CD14-positive monocyte (primary cell): ENCODE measurements at regions not wholly inside any gene's neighbourhood (a gene's known extent, or its start where the extent isn't known, plus 50 kb on each side); places are given as distances from the start of the nearest gene placed in this dataset.

ENCODE experiments used
- DNase-seq, 3 donors: peaks; one replicate each; pipeline ENCODE4 v3.0.0-alpha.2; 2011 to 2022
- H2AFZ ChIP-seq: 2 replicates; pipeline ENCODE4 v1.6.0; 2012; ENCODE audit warnings: mild to moderate bottlenecking, low read depth, low read length, inconsistent platforms; ENCODE audit not compliant: insufficient read depth, poor library complexity, severe bottlenecking
- H3K27ac ChIP-seq, 2 donors: 1 replicate in 1 of 2; 2 replicates in 1 of 2; pipeline ENCODE4 v1.5.1; 2012 to 2013; ENCODE audit warnings: low read length in 2 of 2, control low read depth in 1 of 2, inconsistent platforms in 1 of 2, low read depth in 1 of 2, mild to moderate bottlenecking in 1 of 2
- H3K27me3 ChIP-seq, 2 donors: one replicate each; pipeline versions ENCODE4 v1.6.0 to v1.6.1; 2011 to 2013; ENCODE audit warnings: low read length in 2 of 2; ENCODE audit not compliant: control insufficient read depth in 2 of 2, insufficient read depth in 2 of 2
- H3K36me3 ChIP-seq, 2 donors: replicated peaks in 1 of 2; 1 replicate in 1 of 2; 2 replicates in 1 of 2; pipeline versions ENCODE4 v1.5.1 to v1.6.1; 2012 to 2013; ENCODE audit warnings: low read length in 2 of 2, control low read depth in 1 of 2, inconsistent platforms in 1 of 2, mild to moderate bottlenecking in 1 of 2; ENCODE audit not compliant: insufficient read depth in 2 of 2, control insufficient read depth in 1 of 2
- H3K4me1 ChIP-seq, 2 donors: 1 replicate in 1 of 2; 2 replicates in 1 of 2; pipeline versions ENCODE4 v1.5.1 to v1.6.1; 2012 to 2013; ENCODE audit warnings: low read length in 2 of 2, control low read depth in 1 of 2, inconsistent platforms in 1 of 2, mild to moderate bottlenecking in 1 of 2, moderate library complexity in 1 of 2; ENCODE audit not compliant: insufficient read depth in 2 of 2, control insufficient read depth in 1 of 2
- H3K4me2 ChIP-seq: replicated peaks from 2 replicates; pipeline ENCODE3; 2012; ENCODE audit warnings: low read length, moderate library complexity, mild to moderate bottlenecking; ENCODE audit not compliant: poor library complexity, severe bottlenecking; ENCODE audit errors: extremely low read depth
- H3K4me3 ChIP-seq, 3 experiments: fragments of 200-600 bp in 1 of 3; sonication (generic) in 1 of 3; replicated peaks in 1 of 3; 1 replicate in 2 of 3; 2 replicates in 1 of 3; pipeline ENCODE4 v1.5.1; 2011 to 2013; ENCODE audit warnings: low read length in 3 of 3, mild to moderate bottlenecking in 3 of 3, control low read depth in 2 of 3, low read depth in 2 of 3, inconsistent platforms in 1 of 3, moderate library complexity in 1 of 3
- H3K79me2 ChIP-seq: 2 replicates; pipeline ENCODE4 v1.6.0; 2012; ENCODE audit warnings: mild to moderate bottlenecking, control low read depth, inconsistent platforms, low read length, moderate library complexity; ENCODE audit not compliant: insufficient read depth
- H3K9ac ChIP-seq: 2 replicates; pipeline ENCODE4 v1.6.0; 2017; ENCODE audit warnings: low read length, mild to moderate bottlenecking; ENCODE audit not compliant: insufficient read depth, poor library complexity, severe bottlenecking
- H3K9me3 ChIP-seq, 2 donors: replicated peaks in 1 of 2; 1 replicate in 1 of 2; 2 replicates in 1 of 2; pipeline versions ENCODE4 v1.5.1 to v1.6.1; 2012 to 2013; ENCODE audit warnings: low read length in 2 of 2, control low read depth in 1 of 2; ENCODE audit not compliant: control insufficient read depth in 1 of 2, insufficient read depth in 1 of 2
- H4K20me1 ChIP-seq: 2 replicates; pipeline ENCODE4 v1.6.0; 2012; ENCODE audit warnings: mild to moderate bottlenecking, low read length, control low read depth, moderate library complexity; ENCODE audit not compliant: insufficient read depth
- H3K27ac Mint-ChIP-seq, 7 donors: one replicate each; pipeline ENCODE4 v1.8.0; 2020; ENCODE audit warnings: mild to moderate bottlenecking in 7 of 7, mixed read lengths in 7 of 7, moderate library complexity in 6 of 7, inconsistent platforms in 2 of 7
- H3K27me3 Mint-ChIP-seq, 3 donors: one replicate each; pipeline ENCODE4 v1.8.0; 2021 to 2022; ENCODE audit warnings: low read depth in 3 of 3, mild to moderate bottlenecking in 3 of 3, mixed read lengths in 3 of 3, moderate library complexity in 3 of 3, inconsistent platforms in 1 of 3
- H3K36me3 Mint-ChIP-seq, 2 donors: one replicate each; pipeline ENCODE4 v1.8.0; 2020; ENCODE audit warnings: mixed read lengths in 2 of 2, inconsistent platforms in 1 of 2, mild to moderate bottlenecking in 1 of 2
- H3K4me1 Mint-ChIP-seq: one replicate; pipeline ENCODE4 v1.8.0; 2020; ENCODE audit warnings: mild to moderate bottlenecking, mixed read lengths
- H3K4me3 Mint-ChIP-seq, 2 donors: one replicate each; pipeline ENCODE4 v1.8.0; 2020; ENCODE audit warnings: mild to moderate bottlenecking in 2 of 2, mixed read lengths in 2 of 2, moderate library complexity in 1 of 2
- H3K9me3 Mint-ChIP-seq, 7 donors: one replicate each; pipeline ENCODE4 v1.8.0; 2020 to 2022; ENCODE audit warnings: mixed read lengths in 7 of 7, mild to moderate bottlenecking in 6 of 7, moderate library complexity in 6 of 7, inconsistent platforms in 2 of 7
- CTCF ChIP-seq: fragments of 200-600 bp; IDR thresholded peaks from one replicate; pipeline ENCODE4 v1.8.0; 2022; ENCODE audit warnings: antibody characterized with exemption, mild to moderate bottlenecking
- WGBS: methylation state at CpG from one replicate; pipeline ENCODE4 v1.1.5; 2013; ENCODE audit warnings: missing lambda C conversion rate; ENCODE audit not compliant: insufficient coverage; 5-methylcytosine and 5-hydroxymethylcytosine counted together
- intact Hi-C, 2 donors: fragments of 100-400 bp; cut with micrococcal nuclease; formaldehyde crosslinking; loops; one replicate each; pipeline versions ENCODE4 v1.15.0 to v1.15.1; 2023

GRCh38 chr9:16032799-16033198 is 480.0 kb downstream of the CCDC171 start:
- TF ChIP-seq CTCF: no peak
- Histone ChIP-seq H3K27ac (no peak overlapping the region), H3K4me2 (no peak overlapping the region), H2AFZ (no peak overlapping the region), H4K20me1 (no peaks in the 10 kb centered on the region), H3K79me2 (no peaks in the 10 kb centered on the region), H3K4me1 (no peaks in the 10 kb centered on the region), H3K36me3 (no peaks in the 10 kb centered on the region), H3K27me3 (no peaks in the 10 kb centered on the region), H3K4me3 (no peak overlapping the region), H3K9me3 (no peaks in the 10 kb centered on the region), H3K9ac (no peak overlapping the region)
- H3K27ac Mint-ChIP-seq: no peak overlapping the region
- no CpG with 5 or more reads among the region's 2 CpGs for WGBS
- H3K36me3 Mint-ChIP-seq: no peaks in the 10 kb centered on the region
- no peak overlapping the region for H3K4me3 Mint-ChIP-seq
- H3K4me1 Mint-ChIP-seq: peaks cover 6% of the 10 kb centered on the region
- DNase-seq: no peak
- H3K27me3 Mint-ChIP-seq: peaks cover 0 to 8% (median 2%) of the 10 kb centered on the region in 3 donors
- intact Hi-C loops: no loop called here
- H3K9me3 Mint-ChIP-seq: peaks cover 0 to 10% (median 3%) of the 10 kb centered on the region in 7 donors

- Mint-ChIP-seq H3K36me3 (no peaks in the 10 kb centered on the region), H3K4me1 (peaks cover 6% of the 10 kb centered on the region), H3K9me3 (peaks cover 0 to 10% (median 3%) of the 10 kb centered on the region in 7 donors), H3K27me3 (peaks cover 0 to 8% (median 2%) of the 10 kb centered on the region in 3 donors), H3K27ac (no peak overlapping the region), H3K4me3 (no peak overlapping the region)
- no peak for DNase-seq
- no peak for TF ChIP-seq CTCF
- intact Hi-C loops: no loop called here
- H3K27me3 ChIP-seq: no peaks in the 10 kb centered on the region
- H3K4me3 ChIP-seq: no peak overlapping the region
- no peaks in the 10 kb centered on the region for H3K4me1 ChIP-seq
- WGBS: 100% methylated on average over 6 of the region's 14 CpGs
- H3K36me3 ChIP-seq: no peaks in the 10 kb centered on the region
- H3K79me2 ChIP-seq: no peaks in the 10 kb centered on the region
- H3K27ac ChIP-seq: no peak overlapping the region
- no peak overlapping the region for H3K9ac ChIP-seq
- no peaks in the 10 kb centered on the region for H3K9me3 ChIP-seq
- no peaks in the 10 kb centered on the region for H4K20me1 ChIP-seq
- H3K4me2 ChIP-seq: no peak overlapping the region
- H2AFZ ChIP-seq: no peak overlapping the region
These were observed 480.4 kb downstream of the CCDC171 start for GRCh38 chr9:16033253-16033652.
